Progenitor cell of endocrine pancreas (in vitro differentiated cells): ENCODE measurements at regions not wholly inside any gene's neighbourhood (a gene's known extent, or its start where the extent isn't known, plus 50 kb on each side); places are given as distances from the start of the nearest gene placed in this dataset.
"Not testable (repeated sequence)": the region's sequence is repeated elsewhere in the genome, so short reads cannot be mapped to it uniquely, and the experiment has no call there.

Experiments
- DNase-seq: peaks from one replicate; pipeline ENCODE4 v3.0.0; 2021; ENCODE audit warnings: low spot score; ENCODE audit not compliant: unreplicated experiment
- H3K27ac Mint-ChIP-seq: 2 replicates; pipeline ENCODE4 v1.8.0; 2021; ENCODE audit warnings: mild to moderate bottlenecking, moderate library complexity, mixed read lengths
- H3K27me3 Mint-ChIP-seq: 2 replicates; pipeline ENCODE4 v1.8.0; 2021; ENCODE audit warnings: mixed read lengths
- H3K36me3 Mint-ChIP-seq: 2 replicates; pipeline ENCODE4 v1.8.0; 2022; ENCODE audit warnings: mixed read lengths; ENCODE audit not compliant: insufficient read depth
- H3K4me1 Mint-ChIP-seq: 2 replicates; pipeline ENCODE4 v1.8.0; 2021; ENCODE audit warnings: low read depth, mixed read lengths
- H3K4me3 Mint-ChIP-seq: 2 replicates; pipeline ENCODE4 v1.8.0; 2021; ENCODE audit warnings: low read depth, mild to moderate bottlenecking, moderate library complexity, mixed read lengths
- H3K9me3 Mint-ChIP-seq: 2 replicates; pipeline ENCODE4 v1.8.0; 2021; ENCODE audit warnings: low read depth, mixed read lengths
- CTCF ChIP-seq: fragments of 200-600 bp; sonication (generic); IDR thresholded peaks from one replicate; pipeline ENCODE4 v1.5.0; 2021; ENCODE audit warnings: antibody characterized with exemption, mild to moderate bottlenecking; ENCODE audit not compliant: unreplicated experiment

GRCh38 chr12:19811922-19812321 is 372.6 kb downstream of the AEBP2 start:
- Mint-ChIP-seq H3K27me3 (no peaks in the 10 kb centered on the region), H3K9me3 (peaks cover 27% of the 10 kb centered on the region), H3K4me3 (no peak overlapping the region), H3K27ac (no peak overlapping the region), H3K4me1 (no peaks in the 10 kb centered on the region), H3K36me3 (peaks cover 4% of the 10 kb centered on the region)
- TF ChIP-seq CTCF: no peak
- no peak for DNase-seq

GRCh38 chr12:19819231-19819630 is 379.9 kb downstream of the AEBP2 start:
- H3K4me3 Mint-ChIP-seq: no peak overlapping the region
- H3K27ac Mint-ChIP-seq: no peak overlapping the region
- DNase-seq: no peak
- no peaks in the 10 kb centered on the region for H3K4me1 Mint-ChIP-seq
- no peak for TF ChIP-seq CTCF
- peaks cover 2% of the 10 kb centered on the region for H3K36me3 Mint-ChIP-seq
- peaks cover 14% of the 10 kb centered on the region for H3K9me3 Mint-ChIP-seq
- no peaks in the 10 kb centered on the region for H3K27me3 Mint-ChIP-seq

- H3K4me3 Mint-ChIP-seq: no peak overlapping the region
- no peaks in the 10 kb centered on the region for H3K27me3 Mint-ChIP-seq
- no peaks in the 10 kb centered on the region for H3K36me3 Mint-ChIP-seq
- no peak overlapping the region for H3K27ac Mint-ChIP-seq
- DNase-seq: no peak
- no peak for TF ChIP-seq CTCF
- no peaks in the 10 kb centered on the region for H3K4me1 Mint-ChIP-seq
- H3K9me3 Mint-ChIP-seq: peaks cover 13% of the 10 kb centered on the region
These were observed 383.2 kb downstream of the AEBP2 start for GRCh38 chr12:19822476-19822875.

- H3K27ac Mint-ChIP-seq: not testable (repeated sequence)
These were observed 384.0 kb downstream of the AEBP2 start for GRCh38 chr12:19823326-19823725.

GRCh38 chr12:19826980-19827550 is 387.8 kb downstream of the AEBP2 start:
- H3K4me1 Mint-ChIP-seq: no peaks in the 10 kb centered on the region
- no peaks in the 10 kb centered on the region for H3K27me3 Mint-ChIP-seq
- no peak overlapping the region for H3K4me3 Mint-ChIP-seq
- no peaks in the 10 kb centered on the region for H3K36me3 Mint-ChIP-seq
- TF ChIP-seq CTCF: no peak
- no peak for DNase-seq
- H3K27ac Mint-ChIP-seq: no peak overlapping the region
- peaks cover 13% of the 10 kb centered on the region for H3K9me3 Mint-ChIP-seq

More at GRCh38 chr12:19823326-19823725, 384.0 kb downstream of the AEBP2 start:
- not testable (repeated sequence) for DNase-seq, H3K4me3 Mint-ChIP-seq, H3K27me3 Mint-ChIP-seq, H3K4me1 Mint-ChIP-seq, H3K36me3 Mint-ChIP-seq
- peaks cover 13% of the 10 kb centered on the region for H3K9me3 Mint-ChIP-seq

GRCh38 chr12:19829100-19829853 is 390.0 kb downstream of the AEBP2 start:
- Mint-ChIP-seq H3K9me3 (peaks cover 7% of the 10 kb centered on the region), H3K27ac (no peak overlapping the region), H3K4me1 (no peaks in the 10 kb centered on the region), H3K27me3 (no peaks in the 10 kb centered on the region), H3K36me3 (no peaks in the 10 kb centered on the region), H3K4me3 (no peak overlapping the region)
- DNase-seq: no peak
- TF ChIP-seq CTCF: no peak
